KBM-7 (cell line): ENCODE measurements at regions not wholly inside any gene's neighbourhood (a gene's known extent, or its start where the extent isn't known, plus 50 kb on each side); places are given as distances from the start of the nearest gene placed in this dataset.

ENCODE experiments used
- DNase-seq: peaks from one replicate; pipeline ENCODE4 v3.0.0-alpha.2; 2015
- in situ Hi-C: fragments of 300-500 bp; cut with MboI; formaldehyde crosslinking; loops from 2 replicates; pipeline ENCODE4 v1.14.3; 2020; ENCODE audit warnings: low sequenced_read_pairs, low pct_unique_long_range_greater_than_20kb, mixed read lengths

DNA sequence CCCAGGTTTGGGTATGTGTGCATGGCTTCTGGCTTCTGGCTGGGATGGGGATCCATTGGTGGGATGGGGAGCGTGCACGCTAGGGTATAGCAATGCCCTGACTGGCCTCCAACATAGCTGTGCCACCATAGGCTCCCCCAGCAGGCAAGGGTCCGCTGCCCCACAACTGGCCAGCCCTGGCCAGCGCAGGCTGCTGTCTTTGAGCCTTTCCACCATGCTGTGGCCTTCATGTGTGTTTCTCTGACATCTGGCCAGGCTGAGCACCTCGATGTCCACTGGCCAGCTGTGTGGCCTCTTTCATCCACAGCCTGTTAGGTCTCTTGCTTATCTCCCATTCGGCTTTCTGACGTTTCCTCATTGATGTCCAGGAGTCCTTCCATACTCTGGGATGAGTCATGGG lies 231.3 kb downstream of the NDUFA10 start:
- in situ Hi-C loops: no loop called here
- no peak for DNase-seq

DNA sequence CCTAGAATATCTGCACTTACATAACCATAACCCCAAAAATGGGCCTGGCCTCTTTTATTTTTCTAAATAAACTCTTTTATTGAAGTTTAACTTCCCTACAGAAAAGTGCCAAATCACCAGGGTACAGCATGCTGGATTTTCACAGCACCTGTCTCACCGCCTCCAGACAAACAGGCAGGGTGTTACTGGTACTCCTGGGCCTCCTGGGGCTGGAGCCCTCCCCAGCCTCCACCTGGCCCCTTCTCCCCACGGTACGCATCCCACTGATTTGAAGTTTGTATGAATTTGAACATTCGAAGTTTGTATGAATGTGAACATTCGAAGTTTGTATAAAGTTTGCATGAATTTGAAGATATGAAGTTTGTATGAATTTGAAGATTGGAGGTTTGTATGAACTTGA lies 232.1 kb downstream of the NDUFA10 start:
- no peak for DNase-seq
- in situ Hi-C loops: no loop called here

DNA sequence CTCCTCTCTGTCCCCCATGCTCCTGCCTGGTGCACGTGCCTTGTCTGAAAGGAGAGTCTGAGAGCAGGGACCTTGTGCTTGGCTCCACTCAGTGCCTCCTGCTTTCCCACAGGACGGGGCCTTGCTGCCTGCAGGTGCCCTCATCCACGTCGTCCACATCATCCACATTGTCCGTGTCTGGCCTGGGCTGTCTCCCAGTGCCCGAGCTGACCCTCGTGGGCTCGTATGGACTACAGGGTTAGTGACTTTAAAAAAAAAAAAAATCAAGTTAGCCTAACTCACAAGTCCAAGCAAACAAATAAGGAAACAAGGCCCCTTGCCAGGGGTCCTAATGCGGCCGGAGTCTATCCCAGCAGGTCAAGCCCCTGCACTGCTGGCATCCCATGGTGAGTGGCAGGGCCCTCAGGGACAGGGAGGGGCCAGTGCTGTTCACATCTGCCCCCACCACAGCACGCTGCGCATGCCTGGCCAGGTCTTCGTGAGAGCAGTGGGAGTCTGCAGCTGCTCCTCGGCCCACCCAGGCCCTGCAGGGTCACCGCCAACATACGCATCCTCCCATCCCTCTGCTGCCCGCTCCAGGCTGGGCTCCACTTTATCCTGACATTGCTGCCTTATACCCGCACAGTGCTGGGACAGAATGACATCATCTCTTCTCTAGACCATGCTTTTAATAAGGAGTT lies 232.6 kb downstream of the NDUFA10 start:
- in situ Hi-C loops: no loop called here
- DNase-seq: no peak

DNA sequence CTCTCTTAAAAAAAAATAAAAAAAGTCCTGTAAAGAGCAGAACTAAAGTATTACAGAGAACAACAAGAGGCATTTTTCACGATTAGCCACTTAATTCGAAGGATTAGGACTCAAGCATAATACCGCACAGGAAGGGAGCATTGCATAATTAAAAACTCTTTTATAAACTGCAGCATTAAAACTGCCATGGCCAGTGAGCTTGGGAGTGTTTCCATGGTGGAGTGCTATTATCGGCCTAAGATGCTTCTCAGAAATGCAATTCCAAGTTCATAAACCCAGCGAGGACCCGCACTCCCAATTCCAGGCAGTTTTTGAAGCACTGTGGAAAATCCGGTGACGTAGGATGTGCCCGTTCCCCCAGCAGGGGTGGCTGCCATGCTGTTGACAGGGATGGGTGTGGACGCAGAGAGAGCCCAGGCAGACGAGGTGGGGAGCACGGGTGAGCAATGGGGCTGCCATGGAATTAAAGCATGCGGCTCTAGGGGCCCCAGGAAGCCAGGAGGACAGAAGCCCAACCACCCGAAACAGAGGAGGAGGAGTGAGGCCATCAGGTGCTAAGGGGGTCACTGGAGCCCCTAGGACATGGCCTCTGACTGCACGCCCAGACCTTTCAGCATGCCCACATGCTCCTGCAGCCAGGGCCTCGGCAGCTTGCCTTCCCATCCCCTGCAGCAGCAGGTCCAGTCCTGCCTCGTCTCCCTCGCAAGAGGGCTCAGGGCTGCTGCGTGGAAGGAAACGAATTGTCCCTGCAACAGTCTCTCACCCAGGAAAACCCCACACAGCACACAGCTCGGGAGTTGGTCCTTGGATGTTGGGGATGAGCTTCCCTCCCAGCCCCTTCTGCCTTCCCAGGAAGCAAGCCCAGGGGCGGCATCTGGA lies 233.4 kb downstream of the NDUFA10 start:
- no peak for DNase-seq
- in situ Hi-C loops: no loop called here

DNA sequence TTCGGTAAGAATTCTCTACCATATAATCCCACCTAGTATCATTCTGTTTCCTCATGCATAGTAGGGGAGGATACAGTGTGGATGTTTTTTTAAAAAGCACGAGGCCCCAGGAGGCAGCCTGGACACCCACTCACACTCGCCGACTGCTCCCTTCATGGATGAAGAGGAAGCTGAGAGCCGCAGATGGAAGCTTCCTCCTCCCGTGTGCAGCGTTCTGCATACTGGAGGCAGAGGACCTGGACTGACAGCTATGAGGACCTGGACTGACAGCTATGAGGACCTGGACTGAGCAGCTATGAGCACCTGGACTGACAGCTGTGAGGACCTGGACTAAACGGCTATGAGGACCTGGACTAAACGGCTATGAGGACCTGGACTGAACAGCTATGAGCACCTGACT lies 234.4 kb downstream of the NDUFA10 start:
- no peak for DNase-seq
- in situ Hi-C loops: no loop called here

DNA sequence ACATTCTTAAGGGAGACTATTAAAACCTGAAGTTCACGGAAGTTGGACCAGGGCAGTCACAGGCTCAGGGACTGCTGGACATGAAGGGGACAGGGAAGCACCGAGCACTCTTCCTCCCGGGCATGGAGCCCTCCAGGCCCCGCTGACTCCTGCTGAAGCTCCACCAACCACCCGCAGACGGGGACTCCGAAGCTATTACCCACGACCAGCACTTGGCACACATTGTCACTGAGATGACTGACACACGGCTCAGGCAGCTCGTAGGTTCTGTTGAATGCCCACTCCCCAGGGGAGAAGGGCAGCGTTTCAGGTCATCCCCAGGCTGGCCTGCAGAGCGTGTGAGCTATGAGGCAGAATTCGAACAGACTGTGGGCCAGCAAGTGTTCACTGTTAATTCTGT lies 234.8 kb downstream of the NDUFA10 start:
- DNase-seq: no peak
- in situ Hi-C loops: no loop called here

DNA sequence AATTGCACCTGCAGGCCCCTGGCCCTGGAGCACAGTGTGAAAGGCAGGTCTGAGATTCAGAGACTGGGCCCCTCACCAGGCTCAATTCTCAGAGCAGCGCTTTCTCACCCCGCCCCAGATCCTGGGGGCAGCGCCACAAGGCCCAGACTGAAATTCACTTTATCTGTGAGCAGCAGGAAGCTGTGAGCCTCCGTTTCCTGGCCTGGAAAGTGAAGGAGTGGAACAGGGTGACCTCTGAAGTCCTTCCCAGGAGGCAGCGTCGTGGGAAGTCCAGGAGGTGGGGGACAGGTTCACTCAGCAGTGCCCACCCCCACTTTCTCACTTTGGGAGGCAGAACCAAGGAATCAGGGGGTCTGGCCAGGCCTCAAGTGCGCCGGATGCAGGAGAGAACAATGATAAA lies 235.4 kb downstream of the NDUFA10 start:
- in situ Hi-C loops: no loop called here
- DNase-seq: no peak

DNA sequence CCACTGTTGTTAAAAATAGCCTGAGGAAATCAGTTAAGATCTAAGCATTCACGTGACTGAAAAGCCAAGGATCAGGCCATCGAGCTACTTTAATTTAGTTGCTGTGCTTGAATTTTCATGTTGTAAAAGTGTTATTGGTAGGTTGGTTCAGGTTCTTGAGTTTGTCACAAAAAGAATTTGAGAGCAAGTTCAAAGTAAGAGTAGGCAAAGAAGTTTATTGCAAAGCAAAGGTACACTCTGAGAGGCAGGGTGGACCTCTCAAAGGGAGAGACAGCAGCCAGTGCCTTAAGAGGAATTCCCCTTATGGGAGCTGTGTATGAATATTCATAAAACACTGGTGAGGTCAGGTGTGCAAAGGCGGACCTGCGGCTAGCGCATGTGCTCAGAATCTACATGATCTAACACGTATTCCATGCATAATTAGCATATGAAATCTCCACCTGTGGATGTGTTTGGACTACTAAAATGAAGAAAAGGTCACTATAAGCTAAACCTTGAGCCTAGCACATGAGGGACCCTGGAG lies 236.5 kb downstream of the NDUFA10 start:
- in situ Hi-C loops: no loop called here
- no peak for DNase-seq

DNA sequence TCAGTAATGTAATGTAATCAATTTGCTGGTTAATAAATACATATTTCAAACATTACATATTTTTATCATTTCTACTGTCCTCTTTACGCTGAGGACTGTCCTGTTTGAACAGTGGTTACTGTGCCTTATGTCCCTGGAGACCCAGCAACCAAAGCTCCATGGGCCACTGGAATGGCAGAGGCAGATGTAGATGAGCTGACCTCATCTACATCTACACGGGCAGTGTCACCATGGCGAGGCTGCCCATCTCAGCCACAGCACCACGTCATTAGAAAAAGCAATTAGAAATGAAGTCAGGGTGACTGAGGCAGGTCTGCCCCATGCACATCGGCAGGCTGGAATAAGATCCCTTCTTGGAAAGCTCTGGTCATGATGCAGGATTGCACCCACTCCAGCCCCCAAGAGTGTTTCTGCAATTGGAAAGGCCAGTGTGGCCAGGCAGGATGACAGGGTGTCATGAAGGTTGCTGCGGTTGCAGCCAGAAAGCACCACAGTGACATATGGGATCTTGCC lies 237.5 kb downstream of the NDUFA10 start:
- no peak for DNase-seq
- in situ Hi-C loops: no loop called here

DNA sequence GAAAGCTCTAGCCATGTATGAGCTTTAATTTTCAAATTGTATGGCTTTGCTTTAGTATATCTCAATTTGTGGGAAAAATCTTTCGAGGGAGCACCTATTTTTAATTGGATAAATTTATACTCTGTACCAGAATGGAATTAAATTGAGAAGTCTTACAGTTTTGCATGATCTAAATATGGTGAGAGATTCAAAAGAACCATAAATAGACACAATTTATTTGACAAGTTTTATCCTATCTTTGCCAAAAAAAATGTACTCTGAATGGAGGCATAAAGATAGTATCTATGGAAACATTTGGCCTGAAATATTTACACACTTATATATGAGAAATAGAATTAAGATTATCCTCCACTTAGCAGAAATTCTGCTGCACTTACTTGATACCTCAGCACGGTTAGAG lies 238.4 kb downstream of the NDUFA10 start:
- in situ Hi-C loops: no loop called here
- no peak for DNase-seq

DNA sequence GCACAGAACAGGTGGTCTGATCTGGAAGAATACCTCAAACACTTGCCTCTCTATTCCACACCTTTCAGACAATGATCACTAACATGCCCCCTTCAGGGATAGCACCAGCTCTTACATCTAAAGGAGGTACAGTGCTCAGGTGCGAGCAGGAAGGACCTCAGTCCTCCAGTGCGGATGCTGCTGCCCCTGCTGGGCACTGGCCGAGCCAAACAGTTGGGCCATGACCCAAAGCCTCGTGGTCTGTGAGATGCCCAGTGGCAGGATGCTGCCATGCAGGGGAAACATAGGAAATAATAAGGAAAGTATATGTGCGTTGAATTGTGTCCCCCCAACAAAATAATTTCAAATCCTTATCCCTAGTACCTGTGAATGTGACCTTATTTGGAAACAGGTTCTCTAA lies 243.7 kb downstream of the NDUFA10 start:
- in situ Hi-C loops: no loop called here
- no peak for DNase-seq

DNA sequence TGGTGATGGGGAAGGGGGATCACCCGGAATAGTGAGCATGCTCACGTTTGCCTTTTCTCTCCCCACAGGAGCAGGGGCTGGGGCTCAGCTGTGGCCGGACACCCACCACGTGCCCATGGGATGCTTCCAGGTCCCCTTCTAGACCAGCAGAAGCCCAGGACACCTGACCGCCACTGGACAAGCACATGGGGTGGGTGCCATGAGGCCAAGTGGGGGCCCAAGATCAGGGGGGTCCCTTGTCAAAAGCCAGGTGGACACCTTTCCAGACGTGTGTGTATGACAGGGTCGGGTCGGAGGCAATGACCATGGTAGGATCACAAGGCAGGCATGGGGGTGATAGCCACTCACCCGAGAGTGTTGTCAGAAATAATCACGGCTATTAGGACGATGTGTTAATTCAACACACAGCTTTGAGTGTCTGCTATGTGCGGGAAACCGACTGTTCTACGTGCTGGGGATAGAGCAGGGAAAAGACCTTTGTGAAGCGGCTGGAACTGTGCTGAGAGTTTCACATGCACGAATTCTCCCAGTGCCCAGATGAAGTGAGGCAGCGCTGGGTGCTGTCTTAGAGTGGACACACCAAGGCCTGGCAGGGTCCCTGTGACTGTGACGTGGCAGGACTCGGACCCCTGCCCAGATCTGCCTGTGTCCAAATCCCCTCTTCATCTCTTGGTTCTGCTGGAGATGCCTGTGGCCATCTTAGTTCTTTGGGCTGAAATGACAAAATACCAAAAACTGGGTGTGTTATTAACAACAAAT lies 244.7 kb downstream of the NDUFA10 start:
- in situ Hi-C loops: no loop called here
- no peak for DNase-seq

DNA sequence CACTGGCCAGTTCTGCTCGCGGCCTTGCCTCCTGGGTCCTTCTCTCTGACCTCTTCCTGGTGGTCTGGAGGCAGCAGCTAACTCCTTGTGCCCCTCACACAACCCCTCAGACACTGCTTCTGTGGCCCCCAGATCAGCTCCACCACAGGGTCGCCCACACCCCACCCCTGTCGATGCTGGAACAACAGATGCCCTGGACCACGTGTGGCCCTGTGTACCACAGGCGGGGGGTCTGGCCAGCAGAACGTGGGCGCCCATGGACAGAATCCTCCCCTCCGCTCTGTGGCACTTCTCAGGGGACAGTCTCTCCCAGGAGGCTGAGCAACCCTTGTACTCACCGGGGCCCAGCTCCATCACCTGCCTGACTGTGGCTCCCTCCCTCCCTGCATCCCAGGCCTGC lies 245.6 kb downstream of the NDUFA10 start:
- DNase-seq: no peak
- in situ Hi-C loops: no loop called here

DNA sequence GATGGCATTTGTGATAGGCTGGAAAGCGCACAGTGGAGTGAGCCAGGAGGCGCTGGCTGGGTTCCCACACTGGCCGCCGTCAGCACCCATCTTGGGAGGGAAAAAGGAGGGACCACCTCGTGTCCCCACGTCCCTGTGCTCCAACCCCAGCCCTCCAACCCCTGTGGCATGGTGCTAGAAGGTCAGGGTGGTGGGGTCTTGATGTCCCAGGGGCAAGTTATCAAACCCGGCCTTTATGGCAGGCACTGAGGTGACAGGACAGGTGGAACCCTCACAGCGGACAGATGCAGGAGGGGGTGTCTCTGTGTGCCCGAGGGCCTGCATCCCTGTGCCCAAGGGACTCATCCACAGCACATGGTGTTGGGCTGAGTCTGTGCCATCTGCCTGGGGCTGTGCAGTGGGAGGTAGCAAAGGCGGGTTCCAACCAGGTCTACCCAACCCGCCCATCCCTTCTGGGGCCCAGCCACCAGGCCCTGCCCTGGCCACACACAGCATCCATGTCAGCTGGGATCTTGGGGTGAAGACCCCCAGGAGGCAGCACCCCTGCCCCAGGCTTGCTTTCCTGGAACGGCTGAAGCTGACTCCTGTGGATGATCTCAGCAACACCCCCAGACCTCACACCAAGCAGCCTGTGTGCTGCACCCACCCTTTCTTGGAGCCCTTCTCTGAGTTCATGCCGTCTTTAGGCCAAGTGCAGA lies 246.1 kb downstream of the NDUFA10 start:
- no peak for DNase-seq

DNA sequence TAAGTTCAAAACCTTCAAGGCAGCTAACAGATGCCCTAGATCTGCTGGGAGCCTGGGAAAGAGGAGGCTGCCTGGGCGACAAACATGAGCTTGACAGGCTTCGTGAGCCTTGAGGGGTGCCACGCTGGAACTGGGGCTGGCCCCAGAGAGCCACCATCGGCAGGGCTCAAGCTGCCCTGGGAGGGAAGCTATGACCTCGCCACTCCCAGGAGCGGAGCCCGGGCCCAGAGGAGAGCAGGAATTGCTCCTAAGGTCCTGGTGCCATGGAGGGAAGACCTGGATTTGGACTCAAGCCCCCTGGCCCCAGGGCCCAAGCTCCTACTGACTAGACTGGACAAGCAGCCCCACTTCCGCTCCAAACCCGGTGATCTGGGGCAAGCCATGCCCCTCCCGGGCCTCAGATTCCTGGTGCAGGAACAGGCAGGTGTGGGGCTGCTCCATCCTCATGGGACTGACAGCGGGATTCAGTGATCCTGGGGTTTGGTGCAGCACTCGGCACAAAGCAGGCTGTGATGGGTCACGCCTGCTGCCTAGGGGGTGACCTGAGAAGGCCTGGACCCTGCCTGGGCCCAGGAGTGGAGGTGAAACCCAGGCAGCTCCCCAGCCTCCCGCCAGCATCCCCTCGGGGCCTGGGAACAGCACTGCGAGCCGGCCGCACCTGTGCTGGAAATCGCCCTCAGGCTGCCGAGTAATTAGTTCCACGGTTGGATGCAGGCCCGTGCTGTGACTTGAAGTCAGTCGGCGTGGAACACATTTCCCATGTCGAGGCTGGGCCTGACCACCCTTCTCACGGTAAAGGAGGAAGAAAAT lies 246.9 kb downstream of the NDUFA10 start:
- in situ Hi-C loops: no loop called here
- no peak for DNase-seq

More for the DNA sequence above, 246.1 kb downstream of the NDUFA10 start:
- in situ Hi-C loops: no loop called here

DNA sequence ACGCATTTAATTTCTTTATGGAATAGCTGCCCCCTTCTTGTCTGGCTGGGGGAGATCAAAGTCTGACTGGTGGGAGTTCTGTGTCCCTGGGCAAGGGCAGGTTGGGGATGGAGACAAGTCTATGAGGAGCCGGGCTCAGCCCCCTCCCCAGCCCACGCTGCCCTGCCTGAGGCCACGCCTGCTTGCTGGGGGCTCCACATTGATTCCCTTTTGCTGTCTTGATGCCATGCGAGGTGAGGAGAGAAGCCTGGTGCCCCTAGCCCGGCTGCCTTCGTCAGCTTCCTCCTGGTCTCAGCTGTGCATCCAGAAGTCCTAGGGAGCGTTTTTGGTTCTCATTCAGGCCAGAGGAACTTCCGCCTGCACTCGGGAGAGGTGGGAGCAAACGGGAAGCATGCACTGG lies 247.9 kb downstream of the NDUFA10 start:
- in situ Hi-C loops: no loop called here
- DNase-seq: no peak

DNA sequence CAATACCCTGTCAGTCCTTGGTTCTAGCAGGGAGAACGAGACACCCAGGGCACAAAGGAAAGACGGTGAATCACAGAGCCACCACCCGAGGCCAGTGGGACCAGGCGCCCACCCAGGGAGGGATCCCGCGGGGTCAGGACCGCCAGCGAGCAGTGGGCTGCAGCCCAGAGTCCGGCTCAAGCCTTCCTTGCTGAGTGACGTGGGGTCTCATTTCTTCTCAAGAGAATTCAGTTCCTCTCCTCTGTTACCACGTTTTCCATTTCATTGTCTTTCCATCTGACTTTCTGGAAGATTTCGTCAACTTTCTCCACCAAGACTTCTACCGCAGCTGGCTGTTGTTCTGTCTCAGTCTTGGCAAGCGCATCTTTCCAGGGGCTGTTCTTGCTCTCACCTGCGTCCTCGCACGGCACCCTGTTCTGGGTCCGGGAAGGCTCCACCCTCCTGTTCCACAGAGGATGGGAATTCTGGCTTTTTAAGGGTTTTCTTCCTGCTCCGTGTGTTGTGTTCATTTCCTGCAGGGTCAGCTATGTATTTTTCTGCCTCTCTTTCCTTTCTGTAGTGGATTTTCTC lies 248.6 kb downstream of the NDUFA10 start:
- in situ Hi-C loops: no loop called here
- DNase-seq: no peak
